CD4-positive, alpha-beta T cell treated with Interleukin-1 beta for 1 hour (primary cell): ENCODE measurements at regions not wholly inside any gene's neighbourhood (a gene's known extent, or its start where the extent isn't known, plus 50 kb on each side); places are given as distances from the start of the nearest gene placed in this dataset.
"Not testable (repeated sequence)": the region's sequence is repeated elsewhere in the genome, so short reads cannot be mapped to it uniquely, and the experiment has no call there.

Source experiments
- DNase-seq, 2 donors: peaks; one replicate each; pipeline ENCODE4 v3.0.0-alpha.2; 2020 to 2022

DNA sequence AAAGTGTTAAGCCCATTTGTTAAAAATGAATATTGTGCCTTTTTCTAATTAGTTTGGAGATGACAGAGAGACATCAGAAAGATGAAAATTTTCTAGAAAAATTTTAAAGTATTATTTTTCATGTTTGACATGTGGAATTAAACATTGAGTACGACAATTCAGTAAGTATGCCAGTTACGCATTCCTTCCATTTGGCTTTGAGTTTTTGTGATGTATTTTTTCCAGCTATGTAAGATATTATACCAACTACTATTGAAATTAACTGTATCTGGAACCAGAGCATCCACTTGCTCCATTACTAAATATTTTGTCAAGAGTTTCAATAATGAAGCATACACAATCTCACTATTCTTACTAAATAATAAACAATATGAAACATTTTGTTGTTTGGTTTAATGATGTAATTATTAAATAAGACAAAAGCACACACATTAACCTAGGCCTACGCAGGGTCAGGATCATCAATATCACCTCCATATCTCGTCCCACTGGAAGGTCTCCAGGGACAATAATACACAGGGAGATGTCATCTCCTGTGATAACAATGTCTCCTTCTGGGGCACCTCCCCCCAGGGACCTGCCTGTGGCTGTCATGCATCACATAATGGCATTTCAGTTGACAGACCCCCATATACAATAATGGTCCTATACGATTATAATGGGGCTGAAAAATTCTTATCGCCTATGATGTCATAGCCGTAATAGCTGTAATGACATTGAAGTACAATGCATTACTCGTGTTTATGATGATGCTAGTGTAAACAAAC, 274.1 kb downstream of the REEP3 start:
- DNase-seq, result no peak

DNA sequence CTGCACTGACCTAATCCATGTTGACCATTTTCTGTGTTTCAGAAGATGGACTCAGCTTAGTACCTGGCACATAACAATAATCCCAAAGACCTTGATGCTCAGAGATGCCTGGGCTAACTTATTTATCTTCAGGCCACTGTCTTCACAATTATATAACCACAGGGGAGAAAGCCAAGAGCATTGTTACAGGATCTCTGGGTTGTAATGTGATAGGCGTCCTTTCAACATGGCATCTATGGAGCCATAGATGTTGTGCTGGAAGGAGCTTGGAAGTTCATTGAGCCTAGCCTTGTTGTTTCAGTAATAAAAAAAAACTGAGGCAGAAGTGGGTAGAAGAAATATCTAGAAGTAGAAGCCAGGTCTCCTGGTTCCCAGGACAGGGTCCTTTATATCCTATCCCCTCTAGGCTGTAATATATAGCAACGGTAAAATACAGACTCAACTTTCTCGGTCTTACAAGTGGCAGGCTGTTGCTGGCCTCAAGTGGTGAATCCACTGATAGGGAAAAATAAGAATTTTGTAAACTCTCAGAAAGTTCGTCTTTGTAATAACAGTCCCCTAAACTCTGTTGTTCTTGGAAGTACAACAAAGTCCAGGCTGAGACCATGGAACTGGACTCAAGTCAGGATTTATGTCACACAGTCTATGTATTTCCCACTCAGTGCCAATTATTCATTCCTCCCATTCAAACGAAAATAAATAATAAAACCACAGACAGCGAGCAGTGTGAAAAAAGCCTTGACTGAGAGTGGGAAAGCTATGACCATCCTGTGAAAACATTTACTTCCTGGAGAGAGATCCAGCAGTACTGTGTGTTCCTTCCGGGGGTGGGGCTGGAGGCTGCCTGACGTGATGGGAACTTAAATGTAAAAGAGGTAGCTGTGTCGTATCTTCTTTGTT, 277.6 kb downstream of the REEP3 start:
- DNase-seq, result no peak

DNA sequence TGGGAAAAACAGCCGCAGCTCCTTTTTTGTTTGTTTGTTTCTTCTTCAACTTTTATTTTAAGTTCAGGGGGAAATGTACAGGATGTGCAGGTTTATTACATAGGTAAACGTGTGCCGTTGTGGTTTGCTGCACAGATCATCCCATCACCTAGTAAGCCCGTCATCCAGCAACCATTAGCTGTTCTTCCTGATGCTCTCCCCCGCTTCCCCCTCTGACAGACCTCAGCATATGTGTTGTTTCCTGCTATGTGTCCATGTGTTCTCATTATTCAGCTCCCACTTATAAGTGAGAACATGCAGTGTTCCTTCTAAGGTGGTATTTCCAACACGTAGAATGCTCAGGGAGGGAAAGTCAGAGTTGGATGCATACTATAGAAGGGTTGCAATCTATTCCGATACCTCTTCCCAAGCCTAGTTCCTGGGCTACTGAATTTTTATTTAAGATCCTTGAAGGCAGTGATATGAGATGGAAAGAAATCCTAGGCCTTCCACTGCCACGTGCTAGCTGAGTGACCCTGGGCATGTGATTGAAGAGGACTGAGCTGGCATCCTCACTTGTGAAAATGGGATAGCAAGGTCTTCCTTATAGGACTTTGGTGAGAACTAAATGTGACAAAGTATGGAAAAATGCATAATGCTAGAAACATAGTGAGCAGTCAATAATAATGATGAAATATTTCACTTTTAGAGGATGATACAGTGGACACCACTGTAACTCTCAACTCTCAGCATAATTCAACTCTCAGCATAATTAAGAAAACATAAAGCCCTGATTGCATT, 278.5 kb downstream of the REEP3 start:
- DNase-seq, result no peak

DNA sequence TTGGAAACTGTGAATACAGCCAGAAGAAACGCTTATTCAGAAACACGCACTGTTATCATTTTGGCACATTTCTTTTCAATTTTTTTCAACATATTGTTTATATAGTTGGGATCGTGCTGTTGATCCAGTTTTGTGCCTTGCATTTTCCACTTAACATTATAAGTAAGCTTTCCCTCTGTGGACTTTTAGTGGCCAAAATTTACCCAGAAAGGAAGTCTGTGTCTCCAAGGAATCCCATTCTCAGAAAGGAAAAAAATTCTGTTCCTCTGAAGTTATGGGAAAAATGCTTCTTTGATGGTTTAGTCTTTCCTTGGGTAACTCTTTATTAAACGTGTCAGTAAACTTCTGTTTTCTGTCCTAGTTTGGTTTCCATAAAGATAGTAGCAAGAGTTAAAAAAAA, 280.0 kb downstream of the REEP3 start:
- DNase-seq, result no peak

DNA sequence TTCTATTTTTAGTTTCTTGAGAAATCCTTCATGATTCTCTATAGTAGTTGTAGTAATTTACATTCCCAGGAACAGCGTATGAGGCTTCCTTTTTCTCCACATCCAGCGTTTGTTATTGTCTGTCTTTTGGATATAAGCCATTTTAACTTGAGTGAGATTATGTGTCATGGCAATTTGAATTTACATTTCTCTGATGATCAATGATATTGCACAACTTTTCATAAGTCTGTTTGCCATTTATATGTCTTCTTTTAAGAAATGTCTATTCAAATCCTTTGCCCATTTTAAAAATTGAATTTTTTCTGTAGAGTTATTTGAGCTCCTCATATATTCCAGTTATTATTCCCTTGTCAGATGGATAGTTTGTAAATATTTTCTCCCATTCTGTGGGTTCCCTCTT, 285.1 kb downstream of the REEP3 start:
- no peak for DNase-seq

DNA sequence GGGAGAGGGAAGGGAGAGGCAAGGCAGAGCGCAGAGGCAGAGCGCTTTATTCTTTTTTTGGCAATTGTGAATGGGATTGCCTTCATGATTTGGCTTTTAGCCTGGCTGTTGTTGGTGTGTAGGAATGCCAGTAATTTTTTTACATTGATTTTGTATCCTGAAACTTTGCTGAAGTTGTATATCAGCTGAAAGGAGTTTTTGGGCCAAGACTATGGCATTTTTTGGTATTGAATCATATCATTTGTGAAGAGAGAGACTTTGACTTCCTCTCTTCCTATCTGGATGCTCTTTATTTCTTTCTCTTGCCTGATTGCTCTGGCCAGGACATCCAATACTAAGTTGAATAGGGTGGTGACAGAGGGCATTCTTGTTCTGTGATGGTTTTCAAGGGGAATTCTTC, 291.3 kb downstream of the REEP3 start:
- no peak for DNase-seq

DNA sequence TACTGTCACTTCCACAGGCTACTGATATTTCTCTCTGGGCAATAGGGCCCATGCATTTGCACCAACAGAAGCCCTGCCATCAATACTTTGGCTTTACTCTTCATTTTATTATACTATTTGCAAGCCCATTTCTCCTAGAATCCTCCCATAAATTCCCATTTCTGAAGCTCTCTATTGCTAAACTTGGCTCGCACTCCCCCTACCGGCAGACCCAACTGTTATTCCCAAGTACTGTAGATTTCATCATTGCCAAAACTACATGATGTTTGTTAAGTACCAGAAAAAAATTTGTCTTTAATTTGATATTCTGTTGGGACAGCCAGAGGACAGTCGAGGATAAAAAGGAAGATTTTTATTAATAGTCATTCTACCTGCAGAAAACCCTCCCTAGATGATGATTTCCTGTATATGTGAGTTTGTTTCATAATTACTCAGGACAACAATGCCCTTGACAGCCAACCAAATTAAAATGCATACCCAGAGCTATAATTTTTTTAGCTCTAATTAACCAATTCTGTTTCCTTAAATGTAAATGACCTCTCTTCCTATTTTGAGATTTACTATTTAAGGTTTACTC, 298.6 kb downstream of the REEP3 start:
- DNase-seq, result no peak

DNA sequence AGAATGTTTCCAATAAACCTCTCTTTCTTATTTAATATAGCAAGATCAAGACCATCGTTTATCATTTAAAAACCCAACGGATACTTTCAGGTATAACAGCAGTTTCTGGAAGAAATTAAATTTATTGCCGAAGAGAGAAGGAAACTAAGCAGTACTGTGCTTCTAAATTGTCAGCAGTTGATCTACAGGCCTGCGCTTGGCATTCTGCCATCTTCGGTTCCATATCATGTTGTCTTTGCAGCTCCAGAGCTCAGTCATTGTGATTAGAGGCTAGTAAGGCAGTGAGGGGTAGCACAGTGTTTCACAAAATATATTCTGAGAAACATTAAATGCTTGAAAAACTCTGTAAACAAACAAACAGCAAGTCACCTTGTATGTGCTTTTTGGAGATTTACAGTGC, 301.3 kb downstream of the REEP3 start:
- DNase-seq, result no peak

DNA sequence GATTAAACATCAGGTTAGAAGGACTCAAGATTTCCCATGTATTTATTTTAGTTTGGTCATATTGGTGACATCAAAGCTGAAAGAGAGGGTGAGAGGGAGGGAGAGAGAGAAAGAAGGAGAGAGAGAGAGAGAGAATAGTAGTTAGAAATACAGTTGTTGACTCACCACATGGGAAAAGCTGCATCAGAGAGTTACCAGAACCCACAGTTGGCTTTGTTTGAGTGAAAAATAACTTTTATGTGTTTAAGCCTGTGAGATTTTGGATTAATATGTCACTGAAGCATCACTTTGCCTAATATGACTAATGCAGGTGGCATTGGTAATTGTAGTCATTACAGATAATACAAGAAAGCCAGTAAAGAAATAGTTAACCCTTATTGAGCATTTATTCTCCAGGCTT, 303.9 kb downstream of the REEP3 start:
- DNase-seq, result no peak

DNA sequence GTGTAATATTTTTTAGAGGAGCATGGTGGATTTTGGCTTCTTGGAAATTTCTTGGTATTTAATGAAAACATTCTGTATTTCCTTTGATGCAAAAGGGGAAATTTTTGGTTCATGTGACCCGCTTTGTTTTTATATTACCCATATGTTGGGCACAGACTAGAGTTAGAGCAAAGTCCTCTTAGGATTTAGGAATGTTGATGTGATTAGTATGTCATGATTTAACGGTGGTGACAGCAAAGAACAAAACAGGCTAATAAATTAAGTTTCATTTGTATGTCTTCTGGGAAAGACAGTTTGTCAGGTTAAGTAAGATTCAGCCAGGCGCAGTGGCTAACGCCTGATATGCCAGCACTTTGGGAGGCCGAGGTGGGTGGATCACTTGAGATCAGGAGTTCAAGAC, 304.6 kb downstream of the REEP3 start:
- DNase-seq, result no peak

DNA sequence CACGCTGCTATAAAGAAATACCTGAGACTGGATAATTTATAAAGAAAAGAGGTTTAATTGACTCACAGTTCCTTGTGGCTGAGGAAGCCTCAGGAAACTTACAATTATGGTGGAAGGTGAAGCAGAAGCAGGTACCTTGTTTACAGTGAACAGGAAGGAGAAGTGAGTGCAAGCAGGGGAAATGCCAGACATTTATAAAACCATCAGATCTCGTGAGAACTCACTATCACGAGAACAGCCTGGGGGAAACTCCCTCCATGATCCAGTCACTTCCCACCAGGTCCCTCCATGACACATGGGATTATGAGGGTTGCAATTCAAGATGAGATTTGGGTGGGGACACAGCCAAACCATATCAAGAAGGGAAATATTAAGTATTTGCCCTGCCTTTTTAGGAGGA, 305.8 kb downstream of the REEP3 start:
- not testable (repeated sequence) for DNase-seq

DNA sequence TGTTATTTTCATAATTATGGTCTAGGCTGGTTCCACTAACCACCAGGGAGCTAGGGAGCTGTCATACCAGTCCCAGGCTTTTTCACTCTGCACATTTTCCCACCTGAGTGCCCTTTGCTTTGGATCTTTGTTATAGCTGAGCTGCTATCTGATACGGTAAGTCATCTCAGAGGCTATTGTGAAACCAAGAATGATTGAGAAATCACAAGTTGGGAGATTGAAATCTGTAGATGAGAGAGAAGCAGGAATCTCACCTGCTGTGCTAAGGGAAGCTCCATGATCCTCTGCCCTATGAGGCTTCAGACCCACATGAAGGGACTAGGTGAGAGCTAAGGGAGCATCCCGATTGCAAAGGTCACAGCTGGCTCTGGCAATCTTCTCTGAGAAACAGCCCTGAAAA, 307.8 kb downstream of the REEP3 start:
- no peak for DNase-seq

DNA sequence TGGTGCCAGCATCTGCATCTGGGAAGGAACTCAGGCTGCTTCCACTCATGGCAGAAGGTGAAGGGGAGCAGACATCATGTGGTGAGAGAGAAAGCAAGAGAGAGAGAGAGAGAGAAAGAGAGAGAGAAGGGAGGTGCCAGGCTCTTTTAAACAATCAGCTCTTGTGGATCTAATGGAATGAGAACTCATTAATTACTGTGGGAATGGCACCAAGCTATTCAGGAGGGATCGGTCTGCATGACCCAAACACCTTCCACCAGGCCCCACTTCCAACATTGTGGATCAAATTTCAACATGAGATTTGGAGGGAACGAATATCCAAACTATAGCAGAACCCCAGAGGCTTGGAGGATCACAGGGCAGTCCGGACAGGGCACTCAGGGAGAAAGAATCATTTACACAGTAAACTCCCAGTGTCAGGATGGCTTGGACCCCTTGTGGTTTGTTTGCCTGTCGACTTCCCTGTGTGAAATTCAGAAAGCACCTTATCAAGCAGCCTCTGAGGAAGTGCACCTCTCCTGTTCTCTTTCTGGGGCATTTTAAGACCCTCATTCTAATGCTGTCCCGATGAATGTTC, 308.5 kb downstream of the REEP3 start:
- no peak for DNase-seq

DNA sequence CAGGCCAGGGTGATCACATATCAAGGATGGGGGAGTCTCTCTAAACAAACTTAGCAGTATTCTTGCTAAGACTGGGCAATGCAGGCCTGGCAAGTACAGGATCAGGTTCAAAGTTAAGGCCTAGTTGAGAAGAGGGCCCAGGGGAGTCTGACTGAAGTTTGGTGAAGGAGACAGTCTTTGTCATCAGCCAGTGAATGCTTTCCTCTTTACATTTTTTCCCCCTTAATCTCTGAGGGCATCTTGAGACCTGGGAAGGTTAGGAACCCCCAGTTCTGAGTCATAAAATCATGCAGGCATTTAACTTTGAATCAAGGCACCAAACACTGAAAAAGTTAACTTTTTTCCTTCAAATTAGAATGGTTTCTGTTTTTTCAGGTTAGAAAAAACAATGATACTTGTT, 311.5 kb downstream of the REEP3 start:
- DNase-seq, result no peak

DNA sequence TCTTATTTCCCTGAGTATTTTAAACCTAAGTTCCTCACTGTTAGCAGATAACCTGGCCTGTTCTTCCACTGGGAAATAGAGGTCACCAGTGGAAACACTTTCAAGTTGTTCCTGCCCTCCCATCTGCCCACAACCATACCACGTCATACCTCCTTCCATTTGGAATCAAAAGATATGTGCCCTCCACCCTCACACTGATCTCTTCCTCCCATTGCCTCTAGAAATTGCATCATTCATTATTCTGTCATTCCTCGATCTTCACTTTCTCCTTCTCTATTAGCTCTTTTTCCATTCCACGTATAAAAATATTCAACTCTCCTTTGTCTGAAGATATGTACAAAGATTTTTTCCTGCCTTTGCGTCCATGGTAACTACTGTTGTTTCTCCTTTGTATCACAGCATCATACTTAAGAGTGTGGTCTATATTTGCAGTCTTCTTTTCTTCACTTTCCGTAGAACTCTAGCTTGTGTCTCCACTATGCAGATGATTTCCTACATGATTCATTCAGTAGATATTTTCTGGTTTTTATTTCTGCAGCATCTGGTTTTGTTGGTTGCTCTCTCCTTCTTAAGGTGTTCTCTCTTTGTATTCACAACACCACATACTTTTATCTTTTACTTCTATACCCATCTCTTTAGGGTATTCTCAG, 312.3 kb downstream of the REEP3 start:
- DNase-seq, result no peak

DNA sequence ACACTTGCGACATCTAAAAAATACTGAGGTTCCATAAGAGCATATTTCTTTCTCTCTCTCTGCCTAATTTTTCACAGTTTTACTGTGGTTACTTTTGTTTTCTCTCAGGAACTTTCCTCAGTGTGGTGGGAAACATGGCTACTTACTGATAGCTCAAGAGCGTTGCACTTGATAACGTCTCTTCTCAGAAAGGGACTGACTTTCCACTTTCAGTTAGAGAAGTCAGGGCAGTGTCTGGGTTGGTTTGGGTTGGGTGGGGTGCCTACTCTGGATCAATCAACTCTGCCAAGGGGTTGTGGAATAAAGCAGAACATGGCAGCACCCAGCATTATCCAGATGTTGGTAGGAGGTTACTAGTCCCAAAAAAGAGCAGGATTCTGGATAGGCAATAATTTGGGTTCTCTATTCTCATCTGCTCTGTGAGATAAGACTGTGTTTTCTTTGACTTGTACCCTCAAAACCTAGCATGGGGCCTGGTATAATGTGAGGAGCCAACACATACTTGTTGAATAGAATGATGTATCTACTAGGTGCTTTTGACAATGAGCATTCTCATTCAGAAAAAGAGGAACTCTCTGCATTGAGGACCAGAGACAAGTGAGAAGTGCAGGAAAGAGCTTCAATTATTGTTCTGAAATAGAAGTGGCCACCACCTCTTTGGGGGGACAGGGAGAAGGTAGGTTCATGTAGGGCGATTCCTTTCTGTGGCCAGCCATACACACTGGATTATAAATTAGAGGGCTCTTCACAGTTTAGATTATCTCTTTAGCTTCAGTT, 315.7 kb downstream of the REEP3 start:
- no peak for DNase-seq

DNA sequence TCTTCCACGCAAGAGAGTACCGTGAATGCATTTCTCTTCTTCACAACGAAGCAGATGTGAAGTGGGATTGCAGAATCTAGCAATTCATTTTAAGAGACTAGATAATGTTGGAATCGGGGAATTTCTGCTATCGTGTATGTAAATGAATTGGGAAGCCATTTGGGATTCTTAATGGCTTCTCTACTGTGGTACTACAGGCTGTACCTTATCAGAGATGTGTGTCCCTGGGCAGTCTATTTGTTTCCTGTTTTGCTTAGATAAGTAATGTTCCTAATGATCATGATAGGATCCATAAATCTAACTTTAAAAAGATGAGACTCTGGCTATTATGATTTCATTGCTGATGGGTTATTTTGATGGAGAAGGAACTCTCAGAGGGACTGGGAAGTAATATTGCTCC, 320.6 kb downstream of the REEP3 start:
- DNase-seq, result no peak

DNA sequence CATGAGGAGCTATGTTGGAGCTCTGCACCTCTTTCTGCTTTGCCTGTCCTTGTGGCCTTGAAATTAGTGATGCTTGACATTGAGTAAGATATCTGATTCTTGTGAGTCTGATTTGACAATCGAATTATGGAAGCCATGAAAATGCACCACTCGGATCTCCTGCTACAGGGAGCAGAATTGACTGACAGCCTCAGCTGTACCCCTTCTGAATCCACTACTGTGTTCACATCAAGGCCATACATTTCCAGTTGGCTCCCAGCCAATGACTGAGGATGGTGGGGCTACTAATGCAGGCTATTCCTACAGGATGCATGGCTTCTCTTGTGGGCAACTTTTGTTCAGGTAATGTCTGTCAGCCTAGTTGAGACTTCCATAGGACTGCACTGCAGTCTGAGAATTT, 321.9 kb downstream of the REEP3 start:
- no peak for DNase-seq

DNA sequence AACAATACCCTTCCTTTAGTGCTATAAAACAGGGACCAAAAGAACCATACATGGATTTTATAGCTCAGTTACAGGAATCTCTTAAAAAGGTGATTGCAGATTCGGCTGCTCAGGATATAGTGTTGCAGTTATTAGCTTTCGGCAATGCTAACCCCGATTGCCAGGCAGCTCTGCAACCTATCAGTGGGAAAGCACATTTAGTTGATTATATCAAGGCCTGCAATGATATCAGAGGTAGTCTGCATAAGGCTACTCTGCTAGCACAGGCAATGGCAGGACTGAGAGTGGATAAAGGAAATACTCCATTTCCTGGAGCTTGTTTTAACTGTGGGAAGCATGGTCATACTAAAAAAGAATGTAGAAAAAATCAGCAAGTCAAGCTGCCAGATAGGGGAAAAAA, 327.7 kb downstream of the REEP3 start:
- not testable (repeated sequence) for DNase-seq

DNA sequence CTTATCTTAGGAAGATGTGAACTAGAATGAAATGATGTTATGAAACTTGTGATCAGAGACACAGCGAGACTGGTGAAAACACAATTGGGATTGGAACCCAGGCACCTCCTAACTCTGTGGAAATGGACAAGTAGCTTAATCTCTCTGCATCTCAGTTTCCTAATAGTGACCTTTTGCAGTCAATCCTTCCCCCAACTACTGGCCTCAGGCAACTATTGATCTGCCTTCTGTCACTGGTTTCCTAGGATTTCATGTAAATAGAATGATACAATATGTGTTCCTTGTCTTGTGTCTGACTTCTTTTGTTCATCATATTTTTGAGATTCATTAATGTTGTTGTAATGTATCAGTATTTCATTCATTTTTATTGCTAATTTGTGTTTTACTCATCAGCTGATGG, 341.7 kb downstream of the REEP3 start:
- DNase-seq, result no peak

DNA sequence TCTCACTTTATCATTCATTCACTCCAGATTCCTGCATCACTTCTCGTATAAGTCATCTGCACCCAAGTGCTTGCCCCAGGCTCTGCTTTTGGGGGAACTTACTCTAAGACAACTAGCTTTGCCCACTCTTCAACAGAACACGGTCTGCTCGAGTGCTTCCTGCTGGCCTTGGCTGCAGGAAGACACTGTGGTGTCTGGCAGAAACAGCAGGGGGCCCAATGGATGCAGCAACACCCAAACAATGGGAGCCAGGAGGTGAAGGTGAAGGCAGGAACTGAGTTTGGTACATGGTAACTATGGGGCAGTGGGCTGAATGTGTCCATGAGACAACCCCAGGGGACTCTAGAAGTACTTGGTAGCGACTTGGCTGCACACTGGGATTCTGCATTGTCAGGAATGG, 344.0 kb downstream of the REEP3 start:
- DNase-seq, result no peak
